ENCODE measurements at regions not wholly inside any gene's neighbourhood (a gene's known extent, or its start where the extent isn't known, plus 50 kb on each side); places are given as distances from the start of the nearest gene placed in this dataset.

GRCh38 chr3:94515983-94516382 lies 453.1 kb downstream of the NSUN3 start:
- DNase-seq = no peak

DNA sequence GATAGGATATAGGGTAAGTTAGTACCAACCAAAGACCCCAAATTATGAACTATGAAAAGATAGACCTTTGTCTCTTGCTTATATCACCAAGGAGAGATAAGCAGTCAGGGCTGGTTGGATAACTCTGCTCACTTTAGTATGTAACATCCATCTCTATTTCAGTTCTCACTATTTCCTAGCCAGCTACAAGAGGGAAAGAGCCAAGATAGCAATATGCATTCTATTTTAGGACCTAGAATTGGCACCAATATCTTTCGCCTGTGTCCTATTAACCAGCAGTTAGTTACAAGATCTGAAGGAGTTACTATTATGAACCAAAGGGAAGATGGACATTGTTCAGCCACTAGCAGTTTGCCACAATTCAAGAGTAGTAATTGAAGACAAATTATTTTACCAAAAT lies 457.5 kb downstream of the NSUN3 start:
- DNase-seq = no peak

DNA sequence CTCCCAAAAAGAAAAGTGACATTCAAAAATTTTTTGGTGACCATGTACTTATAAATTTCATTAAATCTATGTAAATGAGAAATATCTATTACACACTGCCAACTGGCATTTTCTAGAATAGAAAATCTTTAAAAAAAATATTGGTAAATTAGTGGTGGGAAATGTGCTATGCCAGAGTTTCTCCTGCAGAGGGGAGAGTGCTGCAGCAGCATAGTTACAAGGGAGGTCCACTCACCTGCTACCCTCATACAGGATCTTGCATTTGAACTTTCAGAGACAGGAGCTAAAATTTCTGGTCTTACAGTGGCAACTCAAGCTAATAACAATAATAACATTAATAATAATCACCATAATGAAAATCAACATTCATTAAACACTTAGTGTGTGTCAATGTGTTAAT lies 459.6 kb downstream of the NSUN3 start:
- DNase-seq = peak; percentile 14

DNA sequence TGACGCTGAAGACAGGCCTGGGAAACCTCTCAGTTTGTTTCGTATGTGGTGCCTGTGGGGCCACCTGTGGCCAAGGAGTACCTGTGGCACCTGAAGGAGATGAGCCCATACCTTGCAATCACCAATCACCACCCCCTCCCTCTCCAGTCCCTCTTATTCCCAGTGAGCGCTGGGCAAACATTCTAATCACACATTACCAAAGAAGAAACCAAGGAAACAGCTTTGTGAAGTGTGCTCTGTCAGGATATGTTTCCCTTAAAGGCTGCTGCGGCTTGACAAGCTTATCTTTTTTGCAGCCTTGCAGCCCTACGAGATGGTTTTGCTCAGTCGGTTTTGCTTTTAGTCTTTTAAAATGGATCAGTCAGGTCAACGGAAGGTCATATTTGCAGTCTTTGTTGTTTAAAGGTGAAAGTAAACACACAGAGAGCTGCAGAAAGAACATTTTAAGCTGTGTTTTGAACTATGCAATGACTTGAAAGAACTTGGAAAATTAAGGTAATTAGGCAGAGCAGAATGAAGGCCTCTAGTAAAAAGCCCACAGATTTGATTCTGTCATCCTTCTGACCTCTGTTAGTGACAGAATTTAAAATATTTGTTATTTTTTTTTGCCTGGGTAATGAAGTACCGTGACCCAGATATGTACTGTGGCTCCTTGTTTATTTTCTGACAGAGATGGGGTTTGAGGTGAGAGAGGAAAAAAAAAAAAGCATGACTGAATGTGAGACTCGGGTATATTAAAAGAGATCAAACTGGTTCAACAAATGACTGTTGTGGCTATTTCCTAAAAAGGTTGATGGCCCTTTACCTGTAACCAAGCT lies 461.4 kb downstream of the NSUN3 start:
- peak; percentile 70 for DNase-seq

DNA sequence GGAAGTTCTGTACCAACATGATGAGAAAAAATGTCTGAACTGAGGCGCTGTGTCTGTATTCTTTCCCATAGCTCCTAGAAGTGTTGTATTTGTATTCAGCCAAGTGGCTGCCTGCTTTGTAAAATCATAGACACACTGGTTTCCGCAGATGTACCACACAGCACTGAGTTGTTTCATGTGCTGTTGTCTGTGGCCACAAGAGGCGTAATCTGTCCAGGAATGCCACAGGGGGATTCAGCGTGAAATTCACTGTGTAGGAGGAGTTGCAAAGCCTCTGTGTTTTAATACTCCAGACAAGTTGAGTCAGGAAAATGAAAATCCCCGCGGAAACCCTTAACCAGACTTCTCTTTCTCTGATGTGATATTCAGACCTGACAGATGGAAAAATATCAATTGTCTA lies 462.2 kb downstream of the NSUN3 start:
- DNase-seq = peak; percentile 4

DNA sequence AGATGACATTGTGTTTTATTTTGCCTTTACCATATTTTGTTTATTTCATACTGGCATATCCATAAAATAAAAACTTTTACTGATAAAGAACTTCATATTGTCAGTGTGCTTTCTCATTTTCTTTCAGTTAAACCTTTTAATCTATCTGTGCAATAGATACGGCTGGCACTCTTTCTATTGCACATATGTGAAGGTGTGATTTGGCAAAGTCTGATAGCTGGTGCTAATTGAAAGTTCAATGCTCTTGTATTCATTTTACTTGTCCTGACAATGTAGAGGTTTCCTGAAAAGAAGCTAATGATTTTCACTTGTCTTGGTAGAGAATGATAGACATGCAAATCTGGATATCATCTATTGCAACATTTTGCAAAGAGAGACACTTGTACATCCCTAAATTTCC lies 467.0 kb downstream of the NSUN3 start:
- DNase-seq = no peak

DNA sequence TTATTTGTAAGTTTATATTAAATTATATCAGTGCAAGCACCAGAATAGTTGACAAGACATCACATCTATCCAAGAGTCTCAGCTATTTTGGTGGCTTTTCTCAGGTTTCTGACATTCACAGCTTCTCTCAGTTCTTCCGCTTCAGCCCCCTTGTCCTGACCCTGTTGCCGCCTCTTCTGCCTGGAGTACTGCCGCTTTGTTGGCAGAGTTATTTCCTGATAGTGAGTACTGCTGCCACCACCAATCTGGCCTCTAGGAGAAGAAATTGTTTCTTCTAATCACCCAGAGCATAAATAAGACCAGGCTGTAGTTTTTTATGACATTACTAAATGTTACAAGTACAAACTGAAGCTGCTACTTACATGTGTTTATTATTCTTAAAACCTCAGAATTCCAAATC lies 470.1 kb downstream of the NSUN3 start:
- DNase-seq = no peak

GRCh38 chr3:94539937-94540336 lies 477.1 kb downstream of the NSUN3 start:
- DNase-seq = no peak

DNA sequence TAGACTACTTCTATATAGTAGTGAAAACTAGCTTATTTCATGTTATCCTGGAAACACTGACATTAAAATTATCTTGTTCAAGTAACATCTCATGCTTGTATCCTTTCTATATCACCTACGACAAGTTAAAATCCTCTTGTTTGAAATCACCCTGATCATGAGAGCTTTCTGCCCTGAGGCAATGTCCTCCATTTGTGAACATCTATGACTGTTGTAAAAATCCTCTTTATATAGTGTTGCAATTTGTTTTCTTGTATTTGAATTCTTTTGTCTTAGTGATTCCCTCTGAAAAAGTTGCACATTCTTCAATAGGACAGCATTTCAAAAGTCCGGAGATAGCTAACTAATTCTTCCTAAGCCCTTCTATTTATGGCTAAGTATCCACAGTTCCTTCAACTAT lies 480.3 kb downstream of the NSUN3 start:
- DNase-seq = no peak

DNA sequence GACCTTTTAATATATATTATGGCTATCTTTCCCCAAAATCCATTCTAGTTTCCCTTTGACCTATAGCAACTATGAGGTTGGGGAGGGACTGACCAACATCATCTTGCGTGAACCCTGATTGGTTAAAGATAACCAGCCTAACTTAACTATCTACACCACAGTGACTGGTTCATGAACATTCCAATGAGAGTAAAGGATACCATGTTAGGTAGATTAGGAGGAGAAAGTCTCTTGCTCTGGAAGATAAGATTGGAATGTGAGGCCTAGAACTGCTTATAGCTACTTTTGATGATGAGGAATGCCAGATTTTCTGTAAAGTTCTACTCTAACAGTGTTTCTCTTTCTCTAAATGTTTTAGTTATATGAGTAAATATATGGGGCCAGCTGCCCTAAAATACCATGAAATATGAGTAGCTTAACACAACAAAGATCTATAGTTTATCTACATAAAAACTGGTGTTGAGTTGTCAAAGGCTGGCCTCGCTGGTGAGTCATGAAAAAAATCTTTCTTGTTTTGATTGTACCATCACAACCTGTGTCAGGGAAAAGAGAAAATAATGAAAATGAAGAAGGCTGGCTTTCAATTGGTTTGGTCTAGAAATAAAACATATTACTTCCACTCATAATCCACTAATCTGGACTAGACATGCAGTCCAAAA lies 481.4 kb downstream of the NSUN3 start:
- DNase-seq = no peak

- DNase-seq = no peak
Observed at GRCh38 chr3:94548581-94549316, 485.9 kb downstream of the NSUN3 start.

- DNase-seq = no peak
Observed at GRCh38 chr3:94561094-94561493, 498.2 kb downstream of the NSUN3 start.

- no peak for DNase-seq
Observed at GRCh38 chr3:94564247-94564646, 501.4 kb downstream of the NSUN3 start.

DNA sequence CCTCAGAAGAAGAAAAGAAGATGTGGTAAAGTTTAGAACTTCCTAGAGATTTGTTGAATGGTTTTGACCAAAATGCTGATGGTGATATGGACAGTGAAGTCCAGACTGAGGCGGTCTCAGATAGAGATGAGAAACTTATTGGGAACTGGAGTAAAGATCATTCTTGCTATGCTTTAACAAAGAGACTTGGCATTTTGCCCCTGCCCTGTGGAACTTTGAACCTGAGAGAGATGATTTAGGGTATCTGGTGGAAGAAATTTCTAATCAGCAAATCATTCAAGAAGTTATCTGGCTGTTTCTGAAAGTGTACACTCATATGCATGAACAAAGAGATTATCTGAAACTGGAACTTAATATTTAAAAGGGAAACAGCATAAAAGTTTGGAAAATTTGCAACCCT lies 505.2 kb downstream of the NSUN3 start:
- no peak for DNase-seq

DNA sequence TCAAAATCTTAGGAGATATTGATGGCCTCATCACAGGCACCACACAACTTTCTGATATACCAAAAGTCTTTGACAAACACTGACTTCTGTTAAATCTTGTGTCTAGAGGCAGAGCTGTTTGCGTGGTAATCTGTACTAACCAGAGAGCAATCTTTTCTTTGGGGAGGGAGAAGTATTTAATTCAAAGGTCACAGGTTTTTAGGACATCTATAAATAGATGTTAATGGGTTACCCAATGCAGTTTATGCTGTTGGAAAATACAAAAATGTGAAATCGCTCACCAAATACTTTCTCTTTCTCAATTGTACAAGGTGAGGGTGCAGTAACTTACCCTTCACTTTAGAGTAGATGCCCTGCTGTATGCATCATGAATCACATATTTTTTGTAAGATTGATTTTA lies 510.5 kb downstream of the NSUN3 start:
- no peak for DNase-seq

GRCh38 chr3:94587291-94587690 lies 524.4 kb downstream of the NSUN3 start:
- no peak for DNase-seq

DNA sequence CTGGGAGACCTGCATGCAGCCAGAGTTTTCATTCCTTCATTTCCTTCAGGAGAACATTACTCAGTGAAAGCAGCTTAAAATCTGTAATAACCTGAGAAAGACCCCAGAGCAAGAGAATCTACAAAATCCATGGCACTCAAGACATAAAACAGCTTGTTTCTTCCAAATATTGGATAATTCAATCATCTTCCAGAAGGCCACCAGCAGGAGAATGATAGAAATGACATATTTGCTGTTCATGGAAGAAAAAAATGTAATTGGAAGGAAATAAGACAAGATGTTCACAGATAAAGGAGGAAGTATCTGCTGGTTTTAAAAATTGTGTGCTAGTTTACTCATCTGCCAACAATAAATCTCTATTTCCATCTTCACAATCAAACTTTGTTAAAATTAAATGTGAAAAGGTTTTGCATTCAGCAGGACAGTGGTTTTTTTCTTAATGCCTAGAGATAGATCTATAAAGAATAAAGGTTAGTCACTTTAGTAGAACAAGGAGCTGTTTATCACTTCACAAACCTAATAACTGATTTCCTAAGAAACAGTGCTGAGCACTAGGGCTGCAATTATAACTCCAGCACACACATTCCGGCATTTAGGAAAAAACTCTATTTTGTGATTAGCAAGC lies 530.8 kb downstream of the NSUN3 start:
- DNase-seq = no peak

DNA sequence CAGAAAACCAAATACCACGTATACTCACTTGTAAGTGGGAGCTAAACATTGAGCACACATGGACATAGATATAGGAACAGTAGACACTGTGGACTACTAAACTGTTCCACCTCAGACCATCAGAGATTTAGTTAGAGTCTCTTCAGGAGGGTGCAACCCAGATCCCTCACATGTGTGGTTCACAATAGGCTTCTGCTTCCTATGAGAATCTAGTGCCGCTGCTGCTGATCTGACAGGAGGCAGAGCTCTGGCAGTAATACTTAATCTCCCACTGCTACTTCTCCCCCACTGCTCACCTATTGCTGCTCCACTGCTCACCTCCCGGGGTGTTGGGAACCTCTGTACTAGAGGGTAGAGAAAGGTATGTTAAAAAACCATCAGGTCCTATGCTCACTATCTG lies 533.3 kb downstream of the NSUN3 start:
- no peak for DNase-seq

DNA sequence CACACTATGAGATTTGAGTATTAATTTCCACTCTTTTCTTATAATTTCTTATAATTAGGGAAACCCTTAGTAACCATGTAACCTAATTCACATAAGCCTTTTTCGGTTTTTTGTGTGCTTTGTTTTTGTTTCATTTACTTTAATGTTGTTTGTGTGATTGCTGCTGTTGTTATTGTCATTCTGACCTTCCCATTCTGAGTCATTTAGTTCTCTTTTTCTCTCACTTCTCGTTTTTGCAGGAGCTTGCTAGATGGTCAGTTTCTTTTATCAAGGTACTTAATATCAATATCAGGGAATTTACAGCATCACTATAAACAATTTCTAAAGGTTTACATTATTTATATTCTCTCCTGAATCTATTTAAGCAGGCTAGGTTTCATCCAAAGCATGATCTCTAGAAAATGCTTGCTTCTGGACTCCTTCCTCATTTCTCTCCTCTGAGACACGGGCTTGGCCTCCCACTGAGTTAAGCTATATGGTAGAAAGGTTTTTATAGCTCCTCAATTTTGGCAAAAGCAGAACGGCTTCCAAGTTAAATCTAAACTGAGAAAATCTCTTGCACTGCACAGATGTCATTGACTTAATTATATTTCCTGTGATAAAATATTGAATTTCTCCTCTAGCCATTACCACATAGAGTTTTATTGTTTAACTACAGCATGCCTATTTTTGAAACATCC lies 534.2 kb downstream of the NSUN3 start:
- DNase-seq = no peak

DNA sequence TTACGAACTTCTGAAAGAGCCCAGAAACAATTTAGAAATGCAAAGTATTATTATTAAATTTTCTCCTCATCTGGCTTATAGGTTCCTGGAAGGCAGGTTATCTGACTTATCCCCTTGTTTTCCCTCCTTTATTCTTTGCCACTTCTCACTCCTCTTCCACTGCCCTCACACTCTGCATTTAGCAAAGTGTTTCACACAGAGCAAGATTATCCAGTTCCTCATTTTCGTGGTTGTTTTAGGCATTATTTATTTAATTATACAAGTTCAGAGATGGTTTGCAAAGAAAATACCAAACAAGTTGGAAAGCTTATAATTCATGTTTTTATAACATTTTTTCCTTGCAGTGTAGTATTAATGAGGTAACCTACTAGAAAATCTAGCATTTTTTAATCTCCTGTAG lies 544.9 kb downstream of the NSUN3 start:
- peak; percentile 1 for DNase-seq

GRCh38 chr3:94609908-94610307 lies 547.0 kb downstream of the NSUN3 start:
- DNase-seq = no peak

DNA sequence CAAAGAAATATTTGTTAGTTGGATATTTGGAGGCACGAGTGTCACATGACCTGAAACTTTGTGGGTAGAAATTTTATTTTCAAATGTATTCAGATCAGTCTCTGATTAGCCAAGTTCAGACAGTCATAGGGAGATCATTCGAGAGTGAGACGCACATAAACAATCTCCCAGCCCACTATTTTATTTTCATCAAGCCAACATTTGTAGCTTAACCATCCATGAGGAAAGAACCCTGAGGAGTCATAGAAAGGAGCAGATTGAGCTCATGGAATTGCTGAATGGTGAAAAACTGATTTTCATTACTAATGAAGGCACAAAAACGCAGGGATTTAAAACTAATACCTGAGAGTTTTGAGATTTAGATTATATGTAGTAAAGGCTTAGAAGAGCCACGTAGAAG lies 548.7 kb downstream of the NSUN3 start:
- DNase-seq = no peak

- no peak for DNase-seq
Observed at GRCh38 chr3:94612631-94613030, 549.8 kb downstream of the NSUN3 start.

Measured in hematopoietic multipotent progenitor cell treated with erythropoietin and hydrocortisone succinate and interleukin-3 and kit ligand, for 4 days (in vitro differentiated cells).